Prostate gland (tissue), 2 donors: ENCODE measurements at regions not wholly inside any gene's neighbourhood (a gene's known extent, or its start where the extent isn't known, plus 50 kb on each side); places are given as distances from the start of the nearest gene placed in this dataset.

Experiments used
- CTCF ChIP-seq, 4 experiments: fragments of 200-600 bp in 2 of 4; fragments of 450-650 bp in 2 of 4; sonication (generic) in 2 of 4; IDR thresholded peaks; 1 replicate in 3 of 4; 2 replicates in 1 of 4; pipeline ENCODE4 v1.5.1; 2016 to 2019; ENCODE audit warnings: antibody characterized with exemption in 4 of 4, mild to moderate bottlenecking in 2 of 4, moderate library complexity in 2 of 4
- POLR2A ChIP-seq: fragments of 450-650 bp; IDR thresholded peaks from one replicate; pipeline ENCODE4 v1.6.1; 2016; ENCODE audit warnings: antibody characterized with exemption, mild to moderate bottlenecking
- POLR2AphosphoS5 ChIP-seq: sonication (generic); formaldehyde crosslinking; IDR thresholded peaks from one replicate; pipeline ENCODE4 v1.6.1; 2017; ENCODE audit warnings: antibody characterized with exemption

- no peak for TF ChIP-seq CTCF (IDR thresholded peaks at IDR 0.05)
- TF ChIP-seq POLR2AphosphoS5, result no peak
- no peak for TF ChIP-seq POLR2A
Measured at GRCh38 chr3:68447885-68448284, 484.5 kb downstream of the TAFA4 start.
